ENCODE measurements at regions not wholly inside any gene's neighbourhood (a gene's known extent, or its start where the extent isn't known, plus 50 kb on each side); places are given as distances from the start of the nearest gene placed in this dataset.

DNA sequence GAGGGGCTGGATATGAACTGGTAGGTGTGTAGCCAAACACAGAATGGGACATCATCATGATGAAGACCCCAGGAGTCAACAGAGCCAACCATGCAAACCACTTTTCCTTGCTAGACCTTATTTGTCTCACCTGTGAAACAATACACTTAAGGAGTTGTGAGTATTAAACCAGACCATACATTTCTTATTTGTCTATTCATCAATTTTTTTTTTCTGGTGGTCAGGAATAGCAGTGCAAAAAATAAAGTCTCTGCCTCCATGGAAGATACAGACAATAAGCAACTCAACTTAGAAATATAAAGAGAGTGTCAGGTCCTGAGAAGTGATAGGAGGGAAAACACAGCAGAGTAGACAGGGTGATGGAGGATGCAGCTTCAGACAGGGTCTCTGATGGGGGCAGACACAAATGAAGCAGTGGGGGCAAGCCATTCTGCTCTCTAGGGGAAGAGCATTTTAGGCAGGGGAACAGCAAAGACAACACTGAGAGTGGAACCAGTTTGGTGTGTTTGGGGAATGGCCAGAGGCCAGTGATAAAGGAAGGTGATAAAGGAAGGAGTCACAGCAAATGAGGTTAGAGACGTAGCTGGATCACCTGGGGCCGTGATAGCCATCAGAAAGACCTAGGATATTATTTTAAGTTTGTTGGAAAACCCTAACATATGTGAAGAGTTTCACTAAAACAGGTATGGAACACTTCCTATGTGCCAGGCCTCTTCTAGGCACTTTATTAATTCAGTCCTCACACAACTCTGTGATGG lies 256.2 kb downstream of the MAN2A1 start:
- DNase-seq: no peak

DNA sequence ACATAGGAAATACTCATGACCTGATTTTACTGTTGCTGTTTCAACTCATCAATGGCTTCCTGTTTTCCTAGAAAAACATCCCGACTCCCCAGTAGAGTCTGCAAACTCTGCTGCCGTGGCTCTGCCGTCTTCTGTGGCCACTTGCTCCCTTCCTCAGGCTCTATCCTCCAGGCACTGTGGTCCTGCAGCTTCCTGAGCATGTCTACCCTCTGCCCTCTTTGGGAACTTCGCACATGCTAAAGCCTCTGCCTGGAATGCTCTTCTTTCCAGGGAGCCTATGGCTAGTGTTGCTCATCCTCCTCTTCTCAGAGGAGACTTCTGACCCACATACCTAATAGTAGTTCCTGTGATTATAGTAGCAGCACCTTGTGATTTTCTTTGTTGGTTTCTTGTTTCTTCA lies 256.9 kb downstream of the MAN2A1 start:
- no peak for DNase-seq

DNA sequence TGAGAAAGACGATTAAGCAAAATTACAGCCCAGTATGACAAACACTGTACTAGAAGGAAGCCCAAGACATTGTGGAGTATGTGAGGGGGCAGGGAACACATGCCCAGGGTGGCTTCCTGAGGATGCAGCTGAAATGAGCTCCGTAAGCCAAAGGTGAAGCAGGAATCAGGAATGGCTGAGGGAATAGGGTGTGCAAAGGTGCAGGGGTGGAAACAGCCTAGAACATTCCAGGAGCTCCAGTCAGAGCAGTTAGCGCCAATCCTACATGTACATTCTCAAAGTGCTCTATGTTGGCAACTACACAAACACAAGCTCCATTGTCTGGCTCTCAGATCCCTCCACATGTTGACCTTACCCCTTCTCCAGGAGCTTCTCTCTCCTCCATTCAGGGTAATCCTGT lies 257.9 kb downstream of the MAN2A1 start:
- no peak for DNase-seq

DNA sequence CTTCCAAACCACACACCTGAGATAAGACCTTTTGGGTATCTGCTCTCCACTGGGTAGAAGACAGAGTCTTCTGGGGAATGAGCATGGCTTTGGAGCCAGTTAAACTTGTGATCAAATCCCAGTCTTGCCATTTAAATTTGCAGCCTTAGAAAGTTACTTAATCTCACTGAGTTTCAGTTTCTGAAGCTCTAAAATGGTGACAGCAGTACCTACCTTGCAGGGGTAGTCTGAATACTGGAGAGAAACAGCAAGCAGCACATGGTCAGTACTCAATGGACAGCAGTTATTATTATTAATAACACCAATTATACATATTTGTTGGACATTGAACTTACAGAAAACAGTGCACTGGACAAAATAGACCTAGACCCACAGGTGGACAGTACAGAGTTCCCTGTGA lies 260.9 kb downstream of the MAN2A1 start:
- DNase-seq: no peak

DNA sequence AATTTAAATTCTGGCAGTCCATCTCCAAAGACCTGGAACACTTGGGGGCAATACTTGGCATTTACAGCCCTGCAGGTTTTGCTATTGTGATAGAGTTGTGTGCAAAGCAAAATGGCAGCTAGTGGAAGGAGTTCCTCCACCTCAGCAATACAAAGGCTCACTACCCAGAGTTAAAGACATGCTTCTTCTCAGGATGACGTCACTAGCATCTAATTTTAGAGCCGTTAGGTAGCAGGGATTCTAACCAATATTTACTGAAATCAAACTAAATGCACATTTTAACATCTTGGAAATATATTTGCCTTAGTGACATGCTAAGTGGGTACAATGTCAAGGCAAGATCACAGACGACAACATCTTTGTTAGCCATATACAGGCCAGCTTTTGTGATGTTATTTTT lies 261.6 kb downstream of the MAN2A1 start:
- DNase-seq: no peak

DNA sequence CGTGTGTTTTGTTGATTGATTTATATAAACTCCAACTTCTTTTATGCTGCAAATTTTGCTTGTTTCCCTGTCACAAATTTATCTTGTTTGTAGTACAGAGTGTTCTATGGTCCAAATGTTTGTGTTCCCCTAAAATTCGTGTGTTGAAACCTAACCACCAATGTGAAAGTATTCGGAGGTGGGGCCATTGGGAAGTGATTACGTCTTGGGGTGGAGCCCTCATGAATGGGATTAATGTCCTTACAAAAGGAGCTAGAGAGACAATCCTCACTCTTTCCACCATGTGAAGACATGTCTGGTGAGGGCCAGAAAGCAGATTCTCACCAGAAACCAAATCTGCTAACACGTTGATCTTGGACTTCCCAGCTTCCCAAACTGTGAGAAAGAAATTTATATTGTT lies 262.0 kb downstream of the MAN2A1 start:
- no peak for DNase-seq

DNA sequence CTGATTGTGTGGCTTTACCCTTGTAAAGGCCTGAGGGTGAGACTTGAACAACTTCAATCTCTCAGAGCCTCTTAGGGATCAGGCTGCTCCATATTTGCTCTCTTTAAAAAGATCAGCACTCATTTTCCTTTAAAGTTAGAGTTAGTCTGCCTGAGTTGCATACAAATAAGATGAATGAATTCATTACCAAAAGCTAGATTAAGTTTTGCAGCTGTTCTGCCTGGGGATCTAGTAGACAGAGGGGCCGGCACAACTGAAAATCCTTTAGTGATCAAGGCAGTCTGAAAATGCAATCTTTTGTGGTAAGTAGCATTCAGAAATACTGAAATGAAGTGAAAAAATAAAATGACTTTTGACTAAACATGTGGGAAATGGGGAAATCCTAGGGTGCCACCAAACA lies 264.0 kb downstream of the MAN2A1 start:
- DNase-seq: no peak

DNA sequence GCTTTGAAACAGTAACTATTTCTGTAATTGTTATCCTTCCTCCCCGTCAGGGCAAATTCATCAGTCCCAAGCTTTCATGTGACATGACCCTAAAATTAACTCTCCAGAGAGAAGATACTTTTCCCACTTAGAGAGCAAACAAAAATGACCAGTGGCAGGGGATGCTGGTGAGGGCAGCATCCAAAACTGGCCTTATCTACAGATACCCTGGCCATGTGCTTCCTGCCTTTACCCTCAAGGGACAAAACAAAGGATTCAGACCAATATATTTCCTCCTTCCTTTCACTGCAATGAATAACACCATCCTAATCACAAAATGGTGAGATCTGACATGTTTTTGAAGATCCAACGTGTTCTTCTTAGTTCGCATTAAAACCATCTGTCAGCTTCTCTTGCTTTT lies 267.2 kb downstream of the MAN2A1 start:
- DNase-seq: no peak

DNA sequence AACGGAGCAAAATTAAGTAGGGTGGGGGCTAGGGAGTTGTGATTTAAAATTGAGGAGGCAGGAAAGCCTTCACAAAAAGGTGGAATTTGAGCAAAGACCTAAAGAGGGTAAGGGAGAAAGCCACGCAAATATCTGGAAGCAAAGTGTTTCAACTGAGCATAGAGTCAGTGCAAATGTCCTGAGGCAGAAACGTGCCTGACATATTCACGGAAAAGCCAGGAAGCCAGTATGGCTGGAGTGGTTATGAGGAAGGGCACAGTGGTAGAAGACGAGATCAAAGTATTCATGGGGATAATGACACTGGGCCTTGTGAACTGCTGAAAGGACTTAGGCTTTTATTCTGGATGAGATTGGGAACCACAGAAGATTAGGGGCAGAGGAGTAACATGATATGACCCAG lies 268.4 kb downstream of the MAN2A1 start:
- DNase-seq: no peak

DNA sequence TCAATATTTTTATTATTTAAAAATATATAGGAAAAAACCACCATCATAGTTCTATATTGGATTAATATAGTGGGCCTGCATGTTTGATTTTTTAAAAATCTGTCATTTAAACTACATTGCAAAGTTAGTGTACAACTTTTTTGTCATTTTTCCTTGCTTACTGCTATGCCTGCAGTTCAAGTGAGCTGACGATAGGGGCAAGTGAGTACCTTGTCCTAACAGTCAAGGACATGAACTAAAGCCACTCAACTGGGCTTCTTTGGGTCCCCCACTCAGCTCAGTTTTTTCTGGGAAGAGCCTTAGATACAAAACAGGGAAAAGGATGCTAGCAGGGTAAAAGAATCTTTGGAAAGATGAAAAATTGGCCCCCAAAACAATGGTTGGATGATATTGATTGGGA lies 269.9 kb downstream of the MAN2A1 start:
- no peak for DNase-seq

DNA sequence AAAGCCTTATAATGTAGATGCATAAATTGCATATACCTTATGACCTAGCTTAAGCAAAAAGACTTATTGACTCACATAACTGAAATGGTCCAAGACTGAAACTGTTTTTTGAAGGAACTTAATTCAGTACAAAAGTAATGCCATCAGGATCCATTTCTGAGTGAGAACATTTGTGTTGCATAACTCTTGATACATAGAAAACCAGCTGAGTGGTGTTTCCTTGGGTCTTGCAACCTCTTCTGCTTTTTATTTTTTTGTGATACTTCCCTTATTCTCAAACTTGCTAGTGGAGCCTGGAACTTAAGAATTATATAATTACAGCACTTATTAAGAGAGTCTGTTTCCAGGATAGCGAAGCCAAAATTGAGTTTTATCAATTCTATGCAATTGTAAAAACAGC lies 272.0 kb downstream of the MAN2A1 start:
- no peak for DNase-seq

DNA sequence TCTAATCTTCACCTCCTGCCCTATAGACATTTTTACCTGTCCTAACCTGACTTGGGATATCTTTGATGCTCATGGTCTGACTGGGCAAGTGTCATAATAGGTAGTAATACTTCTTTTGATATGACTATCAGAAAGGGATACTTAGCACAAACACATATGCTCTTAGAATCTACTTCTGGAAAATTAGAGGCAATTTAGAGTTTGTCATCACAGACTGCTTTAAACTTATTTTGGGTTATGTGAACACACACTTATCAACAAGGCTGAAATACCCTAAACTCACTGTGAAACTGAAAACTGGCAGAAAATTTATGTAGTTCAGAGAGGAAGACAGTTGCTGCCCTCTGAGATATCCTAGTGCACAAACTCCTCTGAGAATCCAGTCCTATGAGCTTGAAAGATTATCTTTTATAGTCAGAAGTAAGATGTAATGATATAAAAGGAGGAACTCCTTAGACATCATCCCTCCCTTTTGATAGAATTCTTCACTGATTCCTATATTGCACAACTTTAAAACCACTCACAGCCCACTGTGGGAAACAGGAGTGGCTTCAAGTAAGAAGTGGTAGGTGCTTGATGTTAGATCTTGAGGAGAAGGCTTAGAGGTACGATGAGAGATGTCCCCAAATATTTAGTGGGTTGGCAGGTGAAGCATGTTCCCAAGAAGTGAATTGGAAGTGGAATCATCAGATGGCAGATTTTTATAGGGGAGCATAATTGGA lies 273.3 kb downstream of the MAN2A1 start:
- no peak for DNase-seq

DNA sequence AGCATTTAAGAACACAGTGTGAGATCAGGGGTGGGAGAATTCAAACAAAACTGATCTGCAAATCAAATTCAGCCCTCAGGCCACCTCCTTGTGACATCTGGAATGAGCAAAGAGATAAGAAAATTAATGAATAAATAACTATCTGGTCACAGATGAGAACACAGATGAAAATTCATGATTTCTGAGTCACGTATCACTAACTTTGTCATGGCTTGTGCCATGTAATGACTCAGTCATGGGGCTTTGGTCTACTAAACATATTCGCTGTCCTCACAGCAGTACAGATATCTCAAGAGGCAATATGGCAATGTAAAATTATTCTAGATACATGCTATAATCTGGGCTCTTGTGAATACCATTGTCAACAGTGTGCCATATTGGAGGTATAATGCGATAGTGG lies 274.4 kb downstream of the MAN2A1 start:
- no peak for DNase-seq

DNA sequence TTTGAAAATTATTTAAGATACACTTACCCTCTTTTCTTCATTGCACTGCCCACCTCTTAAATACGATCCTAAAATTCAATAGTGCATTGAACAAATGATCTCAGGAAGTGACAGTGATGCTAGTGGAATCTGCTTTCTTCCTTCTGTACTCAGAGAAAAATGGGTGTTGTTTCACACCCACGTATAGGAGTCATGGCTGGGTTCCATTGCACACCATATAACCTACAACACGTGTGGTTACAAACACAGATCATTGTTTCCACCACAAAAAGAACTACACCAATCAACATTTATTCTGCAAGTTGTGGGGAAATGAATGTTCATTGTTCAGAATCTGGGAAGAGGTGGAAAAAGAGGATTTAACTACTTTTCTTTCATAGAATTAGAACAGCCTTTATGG lies 275.9 kb downstream of the MAN2A1 start:
- DNase-seq: no peak

DNA sequence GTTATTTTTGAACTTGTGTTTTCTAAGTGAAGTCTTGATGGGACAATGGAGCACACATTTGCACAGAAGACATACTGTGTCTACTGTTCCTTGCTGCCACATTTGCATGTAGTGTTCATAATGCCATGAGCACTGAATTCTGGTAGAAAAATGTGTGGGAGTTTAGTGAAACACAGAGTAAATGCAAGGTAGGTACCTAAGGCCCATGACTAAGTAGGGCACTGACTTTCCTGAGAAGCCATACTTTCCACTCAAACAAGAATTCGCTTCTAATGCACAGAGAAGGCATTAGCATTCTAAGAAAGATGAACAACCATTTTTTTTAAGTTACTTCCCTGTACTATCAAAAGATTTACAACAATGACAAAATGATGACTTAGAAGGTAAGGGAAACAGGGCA lies 282.2 kb downstream of the MAN2A1 start:
- no peak for DNase-seq

DNA sequence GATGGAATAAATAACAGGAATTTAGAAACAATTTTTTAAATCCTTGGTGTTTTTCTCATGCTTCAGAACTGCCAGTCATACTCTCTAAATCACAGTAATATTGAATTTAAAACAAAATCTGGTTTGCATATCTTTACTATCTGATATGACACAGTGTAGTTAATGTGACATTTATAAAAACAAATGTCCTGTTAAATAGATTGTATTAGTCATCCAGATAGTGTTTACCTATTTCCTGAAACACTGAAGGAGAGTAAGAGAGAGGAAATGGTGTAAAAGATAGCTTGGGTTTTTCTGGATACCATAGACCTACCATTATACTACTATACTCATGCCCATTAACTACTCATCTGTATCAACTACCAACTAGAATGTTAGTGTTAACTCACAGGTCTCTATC lies 292.3 kb downstream of the MAN2A1 start:
- DNase-seq: no peak

DNA sequence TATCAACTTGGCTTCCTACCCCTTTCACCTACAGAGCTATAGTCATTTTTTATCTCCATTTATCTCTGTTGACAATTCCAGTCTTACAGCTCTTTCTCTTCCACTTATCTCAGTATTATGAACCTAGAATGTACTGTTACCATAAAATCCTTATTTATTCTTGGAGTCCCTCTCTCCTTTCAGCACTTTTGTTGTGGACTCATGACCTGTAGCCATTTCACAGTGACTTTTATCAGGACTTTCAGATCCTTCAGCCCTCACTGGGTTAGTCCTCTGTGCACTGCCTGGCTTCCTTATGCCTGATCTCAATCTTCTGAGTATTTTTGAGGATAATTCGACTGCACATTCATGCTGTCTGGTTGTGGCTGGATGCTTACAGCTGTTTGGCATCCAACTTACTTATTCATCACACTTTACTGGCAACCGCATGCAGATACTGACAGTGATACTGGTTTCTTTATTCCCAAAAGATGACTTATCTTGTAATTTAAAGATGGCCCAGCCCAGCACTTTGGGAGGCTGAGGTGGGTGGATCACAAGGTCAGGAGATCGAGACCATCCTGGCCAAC lies 293.3 kb downstream of the MAN2A1 start:
- no peak for DNase-seq

DNA sequence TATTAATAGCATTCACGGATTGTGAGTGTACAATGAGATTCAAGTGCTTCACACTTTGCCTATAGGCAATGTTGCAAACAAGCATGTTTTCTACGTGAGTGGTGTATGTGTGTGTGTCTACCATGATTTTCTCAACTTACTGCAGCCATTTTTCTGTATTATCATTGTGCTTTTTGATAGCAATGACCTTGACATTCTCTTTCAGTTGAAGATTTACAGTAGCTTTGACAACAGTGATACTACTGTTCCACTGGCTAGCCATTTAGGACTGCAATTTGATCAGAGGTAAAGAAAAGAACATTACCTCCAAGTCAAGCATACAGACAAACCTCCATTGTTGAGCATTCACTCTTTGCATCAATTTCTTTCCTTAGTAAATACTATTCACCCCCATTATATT lies 297.0 kb downstream of the MAN2A1 start:
- no peak for DNase-seq

DNA sequence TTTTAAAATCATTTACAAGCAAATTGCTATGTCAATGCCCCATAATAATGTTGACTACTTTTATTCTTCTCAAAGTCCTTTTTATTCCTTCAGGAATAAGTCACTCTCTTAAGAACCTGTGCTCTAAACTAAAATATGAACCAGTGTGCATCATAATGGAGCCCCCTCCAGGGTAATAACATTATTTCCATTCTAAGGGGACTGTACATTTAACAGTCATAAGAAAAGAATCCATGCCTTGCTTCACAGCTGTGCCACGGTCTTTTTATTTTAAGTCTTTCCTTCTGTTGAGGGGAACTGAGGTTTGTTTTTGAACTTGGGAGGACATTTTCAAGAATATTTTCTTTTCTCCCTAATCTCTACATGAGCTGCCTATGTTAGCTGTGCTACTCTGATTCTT lies 297.6 kb downstream of the MAN2A1 start:
- no peak for DNase-seq

DNA sequence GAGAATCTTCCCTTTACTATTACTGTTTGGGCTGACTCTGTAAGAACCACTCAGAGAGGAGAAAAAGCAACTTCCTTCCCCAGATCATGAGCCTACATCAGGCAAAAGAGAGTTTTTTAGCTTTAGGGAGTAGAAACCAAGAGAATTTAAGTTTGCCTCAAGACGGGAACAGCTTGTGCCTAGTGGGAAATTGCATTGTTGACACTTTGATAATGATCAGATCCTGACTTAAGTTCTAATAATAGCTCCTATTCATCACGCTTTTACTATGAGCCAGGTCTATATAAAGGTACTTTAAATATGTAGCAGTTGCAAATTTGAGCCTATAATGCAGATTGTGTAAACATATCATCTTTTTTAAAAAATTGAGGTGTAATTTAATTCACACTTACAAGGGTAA lies 298.2 kb downstream of the MAN2A1 start:
- DNase-seq: no peak

DNA sequence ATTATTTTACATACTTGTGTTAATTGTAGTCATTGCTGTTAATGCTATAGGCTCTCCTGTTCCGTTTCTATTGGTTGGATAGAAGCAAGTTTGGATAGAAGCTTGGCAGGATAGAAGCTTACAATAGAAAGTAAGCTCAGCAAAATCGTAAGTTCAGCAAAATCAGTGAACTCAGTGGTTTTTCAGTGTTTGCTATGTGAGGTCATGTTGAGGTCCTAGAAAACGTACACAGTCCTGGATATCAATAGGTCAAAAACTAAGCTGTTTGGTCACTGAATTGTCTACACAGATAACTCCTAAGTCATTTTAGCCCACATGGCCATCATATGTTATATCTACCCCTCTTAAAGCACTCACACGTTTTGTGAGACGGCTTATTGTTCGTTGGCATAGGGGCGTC lies 299.4 kb downstream of the MAN2A1 start:
- DNase-seq: no peak

DNA sequence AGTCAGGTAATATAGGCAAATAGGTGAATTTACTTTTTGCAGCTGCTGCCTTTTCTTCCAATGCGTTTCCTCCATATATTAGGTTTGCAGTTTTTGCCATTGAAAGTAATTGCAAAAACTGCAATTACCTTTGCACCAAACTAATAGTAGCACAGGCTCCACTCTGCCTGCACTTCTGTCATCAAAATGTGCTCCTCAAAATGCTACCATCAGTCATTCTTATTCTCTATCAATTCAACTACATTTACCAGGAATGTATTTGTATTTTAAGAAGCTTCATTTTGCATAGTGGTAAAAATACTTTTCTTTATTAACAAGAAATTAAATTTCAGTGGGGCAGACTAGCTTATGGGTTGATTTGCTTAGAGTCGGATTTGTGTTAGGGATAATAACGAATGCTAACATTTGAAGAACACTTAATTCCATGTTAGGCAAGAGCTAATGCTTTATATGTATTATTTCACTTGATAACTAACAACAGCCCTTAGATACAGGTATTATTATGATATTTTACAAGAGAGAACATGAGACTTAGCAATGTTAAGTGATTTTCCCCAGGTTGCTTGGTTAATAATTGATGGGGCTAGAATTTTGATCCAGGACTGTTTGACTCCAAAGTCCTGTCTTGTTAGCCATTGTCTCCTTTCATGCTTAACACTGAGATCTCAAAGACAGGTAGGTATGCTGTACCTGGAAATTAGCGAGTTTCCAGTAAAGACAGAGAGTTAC lies 300.4 kb downstream of the MAN2A1 start:
- DNase-seq: no peak

DNA sequence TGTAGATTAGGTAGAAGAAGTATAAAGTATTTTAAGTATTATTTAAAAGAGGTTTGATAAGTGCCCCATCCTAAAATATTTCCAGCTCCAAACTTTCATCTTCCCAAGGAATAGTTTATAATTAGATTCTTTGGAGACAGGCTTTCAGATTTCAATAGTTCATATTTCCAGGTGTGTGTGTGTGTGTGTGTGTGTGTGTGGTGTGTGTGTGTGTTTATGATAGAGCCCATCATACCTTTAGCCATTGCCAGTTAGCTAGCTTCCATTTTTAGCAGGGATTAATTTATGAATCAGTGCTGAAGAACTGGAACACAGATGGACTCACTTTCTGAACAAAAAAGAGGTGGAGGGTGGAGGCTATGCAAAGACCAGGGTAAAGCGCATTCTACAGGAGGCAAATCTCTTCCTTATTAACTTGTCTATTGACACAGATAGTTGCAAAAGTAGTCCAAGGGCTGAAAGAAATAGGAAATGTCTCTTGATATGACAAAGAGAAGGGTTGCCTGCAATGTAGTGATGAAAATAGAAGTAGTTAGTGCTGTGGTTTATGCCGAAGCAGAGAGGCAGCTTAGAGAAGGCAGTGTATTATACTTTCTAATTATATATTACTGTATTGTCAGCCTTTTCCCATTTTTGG lies 301.1 kb downstream of the MAN2A1 start:
- DNase-seq: no peak

Measured in femur (tissue), 1 donor.